ENCODE measurements at regions not wholly inside any gene's neighbourhood (a gene's known extent, or its start where the extent isn't known, plus 50 kb on each side); places are given as distances from the start of the nearest gene placed in this dataset.
"Not testable (repeated sequence)": the region's sequence is repeated elsewhere in the genome, so short reads cannot be mapped to it uniquely, and the experiment has no call there.

DNA sequence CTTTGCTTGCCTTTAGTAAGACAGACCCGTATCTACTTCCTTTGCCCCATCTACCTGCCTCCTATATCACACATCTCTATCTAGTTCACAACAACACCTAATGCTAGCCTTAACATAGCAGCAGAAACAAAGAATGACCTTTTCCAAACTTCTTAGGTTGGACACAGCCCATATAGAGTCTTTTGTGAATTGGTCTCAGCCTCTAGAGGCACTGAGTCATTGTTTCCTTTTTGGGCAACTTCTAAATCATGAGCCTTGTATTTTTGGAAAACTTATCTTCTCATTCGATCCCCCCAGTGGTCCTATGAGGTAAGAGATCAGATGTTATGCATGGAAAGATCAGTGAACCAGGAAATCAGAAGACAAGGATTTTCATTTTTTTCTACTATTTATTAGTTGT lies 679.4 kb upstream of the USP24 start:
- DNase-seq = no peak

DNA sequence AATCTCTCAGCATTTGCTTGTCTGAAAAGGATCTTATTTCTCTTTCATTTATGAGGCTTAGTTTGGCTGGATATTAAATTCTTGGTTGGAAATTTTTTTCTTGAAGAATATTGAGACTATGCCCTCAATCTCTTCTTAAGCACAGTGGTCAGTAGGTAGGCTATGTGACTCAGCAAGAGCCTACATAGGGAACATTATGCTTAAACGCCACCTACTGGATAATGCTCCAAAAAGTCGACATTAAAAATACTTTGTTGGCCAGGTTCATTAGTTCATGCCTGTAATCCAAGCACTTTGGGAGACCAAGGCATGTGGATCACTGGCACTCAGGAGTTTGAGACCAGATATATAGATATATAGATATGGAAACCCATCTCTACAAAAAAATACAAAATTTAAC lies 678.0 kb upstream of the USP24 start:
- DNase-seq = no peak

DNA sequence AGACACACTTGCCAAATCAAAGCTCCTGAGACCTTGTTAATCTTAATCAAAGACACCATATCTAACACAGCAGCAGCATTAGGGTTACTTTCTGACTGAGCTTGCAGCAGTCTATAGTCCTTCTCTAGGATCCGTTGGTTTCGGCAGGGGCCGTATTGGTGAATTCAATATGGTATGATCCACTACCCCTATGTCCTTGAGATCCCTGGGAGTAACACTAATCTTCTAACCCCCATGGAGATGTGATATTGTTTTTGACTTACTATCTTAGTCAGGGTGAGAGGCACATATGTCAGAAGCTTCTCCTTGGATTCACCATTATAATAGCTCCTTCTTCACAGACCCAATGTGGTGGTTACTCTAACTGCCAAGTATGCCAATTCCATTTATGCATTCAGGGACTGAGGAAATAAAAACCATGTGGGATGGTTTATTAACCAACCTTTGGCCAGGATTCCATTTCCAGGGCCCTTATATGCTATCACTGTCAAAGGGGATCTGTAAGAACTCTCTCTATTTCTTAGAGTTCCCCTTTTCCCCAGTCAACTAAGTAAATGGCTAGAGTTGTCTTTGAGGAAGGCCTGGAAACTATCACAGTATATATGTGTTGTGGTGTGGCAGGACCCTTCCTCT lies 673.6 kb upstream of the USP24 start:
- DNase-seq = no peak

DNA sequence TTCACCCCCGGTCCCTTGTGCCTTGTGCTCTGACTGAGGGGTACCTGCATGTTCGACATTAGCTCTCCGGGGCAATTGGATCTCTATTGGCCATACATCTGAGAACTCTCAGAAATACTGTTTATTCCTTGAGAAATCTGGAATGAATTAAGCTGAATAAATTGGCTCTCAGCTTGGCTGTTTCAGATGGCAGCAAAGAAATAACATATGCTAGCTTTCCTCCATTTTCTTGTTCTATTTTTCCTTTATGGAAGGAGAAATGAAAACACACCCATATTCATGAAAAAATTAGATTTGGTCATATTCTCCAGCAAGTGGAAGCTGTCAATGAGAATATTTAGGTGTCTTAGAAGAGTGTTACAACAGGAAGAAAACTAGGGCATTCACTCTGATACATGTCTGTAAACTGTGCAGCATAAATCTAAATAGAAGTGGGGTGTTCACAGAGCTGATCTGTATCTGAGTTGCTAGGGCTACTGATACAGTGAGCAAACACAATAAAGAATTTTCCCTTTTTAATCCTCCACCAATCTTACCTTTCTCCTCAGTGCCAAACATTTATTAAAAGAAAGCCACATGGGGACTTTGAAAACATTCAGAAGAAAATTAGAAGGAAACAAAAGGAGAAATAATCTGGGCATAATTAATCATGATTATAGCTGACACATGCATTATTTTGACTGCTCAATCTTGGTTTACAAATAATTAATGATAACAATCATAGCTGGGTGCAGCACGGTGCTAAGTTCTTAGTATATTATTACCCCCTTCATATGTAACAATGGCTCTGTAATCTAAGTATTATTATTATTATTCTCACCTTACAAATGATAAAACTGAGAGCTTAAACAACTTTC lies 671.9 kb upstream of the USP24 start:
- DNase-seq = no peak

DNA sequence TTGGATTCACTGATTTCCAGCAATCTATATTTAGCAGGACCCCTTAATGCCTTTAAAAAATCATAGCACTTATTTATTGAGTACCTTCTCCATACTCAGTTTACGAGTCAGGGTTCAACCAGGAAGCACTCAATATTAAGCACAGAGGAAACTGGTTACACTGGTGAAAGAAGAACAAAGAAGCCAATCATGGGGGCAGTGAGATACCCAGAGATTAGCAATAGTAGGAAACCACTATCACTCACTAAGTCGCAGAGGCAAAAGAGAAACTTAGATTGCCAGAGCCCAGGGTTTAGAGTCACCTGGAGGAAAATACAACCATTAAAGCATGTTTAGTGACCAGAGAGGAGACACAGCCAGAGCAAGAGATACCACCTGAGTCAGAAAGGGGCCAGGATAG lies 670.5 kb upstream of the USP24 start:
- DNase-seq = no peak

DNA sequence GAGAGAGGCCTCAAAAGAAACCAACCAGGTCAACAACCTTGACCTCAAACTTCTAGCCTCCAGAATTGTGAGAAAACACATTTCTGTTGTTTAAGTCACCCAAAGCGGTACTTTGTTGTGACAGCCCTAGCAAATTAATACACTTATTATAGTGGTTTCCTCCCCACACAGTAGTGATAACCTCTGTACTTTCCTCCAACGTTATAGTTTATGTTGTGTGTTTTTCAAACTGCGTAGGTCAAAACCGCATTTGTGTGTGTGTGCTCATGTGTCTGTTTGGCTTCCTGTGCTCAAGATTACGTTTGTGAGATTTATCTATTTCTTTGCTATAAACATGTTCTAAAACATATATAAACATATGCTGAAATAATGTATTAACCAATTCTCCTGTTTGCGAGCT lies 667.8 kb upstream of the USP24 start:
- DNase-seq = no peak

DNA sequence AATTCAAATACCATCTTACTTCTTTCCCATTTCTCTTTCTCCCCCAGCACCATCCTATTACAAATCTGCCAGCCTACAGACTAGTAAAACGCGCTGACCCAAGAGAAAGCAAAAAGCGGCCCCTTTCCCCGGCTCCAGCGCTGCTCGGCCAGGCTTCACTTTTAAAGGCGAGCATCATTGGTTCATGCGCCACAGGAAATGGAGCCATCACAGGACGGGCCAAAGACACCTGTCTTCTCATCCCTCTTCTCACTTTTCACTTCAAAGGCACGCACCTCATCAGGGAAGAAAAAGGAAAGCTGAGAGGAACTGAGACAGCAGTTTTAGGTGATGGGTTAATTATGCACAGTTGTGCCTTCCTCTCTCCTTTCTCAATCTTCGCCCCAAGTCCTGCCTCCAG lies 664.2 kb upstream of the USP24 start:
- no peak for DNase-seq

DNA sequence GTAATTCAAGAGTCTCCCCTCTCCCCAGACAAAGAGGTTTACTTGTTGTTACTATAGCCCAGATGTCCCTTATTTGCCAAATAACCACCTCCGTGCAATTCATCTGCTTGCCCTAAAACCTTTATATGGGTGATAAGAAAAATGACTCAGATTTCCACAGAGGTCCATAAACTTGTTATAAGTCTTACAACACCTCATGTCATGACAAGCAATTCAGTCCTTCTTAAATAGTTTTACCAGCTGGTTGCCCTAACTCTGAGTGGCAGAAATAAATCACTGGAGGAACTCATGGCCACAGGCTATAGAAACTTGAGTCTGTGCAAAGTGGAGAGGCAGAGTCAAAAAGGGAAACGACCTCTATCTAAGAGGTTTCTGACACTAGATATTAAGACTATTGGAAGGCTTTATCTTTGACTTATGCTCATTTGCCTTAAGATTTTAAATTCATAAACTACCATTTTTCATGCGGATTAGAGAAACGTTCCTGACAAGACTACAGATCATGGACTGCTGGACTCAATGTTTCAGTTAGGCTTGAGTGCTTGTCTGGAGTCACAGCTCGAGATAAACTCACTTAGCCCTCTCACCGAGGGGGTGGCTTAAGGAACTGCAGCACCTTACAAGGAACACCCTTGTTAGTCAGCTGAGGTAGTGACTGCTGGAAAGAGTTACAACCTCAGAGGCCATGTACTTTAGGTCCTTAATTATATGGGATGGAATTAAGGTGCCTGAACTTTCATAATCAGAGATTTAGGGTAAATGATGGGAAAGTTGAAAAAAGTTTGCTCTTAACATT lies 662.5 kb upstream of the USP24 start:
- DNase-seq = no peak

DNA sequence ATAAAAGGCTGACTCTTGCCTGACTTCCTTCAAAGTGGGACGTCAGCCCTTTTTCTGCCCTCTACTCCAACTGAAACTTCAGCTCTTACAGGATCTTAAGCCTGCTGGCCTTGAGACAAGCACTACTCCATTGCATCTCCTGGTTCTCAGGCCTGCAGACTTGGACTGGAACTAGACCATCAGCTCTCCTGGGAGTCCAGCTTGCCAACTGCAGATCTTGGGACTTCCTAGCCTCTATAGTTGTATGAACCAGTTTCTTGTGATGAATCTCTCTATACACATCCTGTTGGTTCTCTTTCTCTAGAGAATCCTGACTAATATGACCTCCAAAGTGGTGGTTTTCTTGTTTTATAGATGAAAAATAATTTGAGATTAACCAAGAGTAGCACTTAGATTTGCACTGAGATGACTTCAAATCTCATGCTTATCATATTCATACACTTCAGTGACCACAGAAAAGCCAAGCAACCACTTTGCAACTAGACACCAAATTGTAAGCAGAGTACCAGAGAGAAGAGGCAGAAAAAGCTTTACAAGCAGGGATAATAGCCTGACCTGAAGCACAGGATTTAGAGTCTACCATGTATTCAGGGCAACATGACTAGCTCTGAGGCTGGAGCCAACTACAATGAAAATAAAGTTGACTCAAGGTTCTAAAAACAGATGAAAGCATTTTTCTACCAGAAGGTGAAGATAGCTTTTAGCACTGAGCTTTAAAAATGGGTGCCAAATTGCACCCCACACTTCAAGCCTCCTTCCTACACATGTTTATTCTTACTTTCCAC lies 661.3 kb upstream of the USP24 start:
- no peak for DNase-seq

DNA sequence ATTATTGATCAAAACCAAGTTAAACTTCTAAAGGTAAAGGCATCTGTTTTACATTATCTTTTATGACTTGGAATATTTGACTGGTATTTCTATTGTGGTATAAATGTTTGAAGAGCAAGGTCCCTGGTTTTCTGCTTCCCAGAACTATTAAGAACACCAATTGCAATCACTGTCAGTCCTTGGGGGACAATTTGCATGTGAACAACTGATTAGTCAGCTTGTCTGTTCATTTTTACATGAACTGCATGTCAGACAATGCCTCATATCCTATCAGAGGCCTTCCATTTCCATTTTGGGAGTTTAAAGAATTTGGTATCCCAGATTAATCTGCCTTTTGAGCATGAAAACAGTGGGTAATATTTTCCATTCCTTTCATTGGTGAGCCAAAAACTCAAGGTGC lies 654.9 kb upstream of the USP24 start:
- no peak for DNase-seq

DNA sequence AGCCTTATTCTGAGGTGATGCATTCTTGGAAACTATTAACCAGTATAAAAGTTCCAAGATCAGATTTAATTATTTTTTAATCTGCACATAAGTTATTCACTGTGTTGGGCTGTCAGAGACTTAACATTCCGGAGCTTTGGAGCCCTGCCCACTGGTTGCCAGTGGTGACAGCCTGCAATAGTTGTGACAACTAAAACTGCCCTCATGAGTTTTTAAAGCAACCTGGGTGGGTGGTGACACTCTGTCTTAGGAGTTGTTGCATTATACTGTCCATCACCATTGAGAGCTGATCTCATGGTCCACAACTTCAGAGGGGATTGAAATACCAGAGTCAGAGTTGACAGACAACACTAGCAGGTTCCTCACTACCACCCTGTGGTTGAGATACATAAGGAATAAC lies 653.9 kb upstream of the USP24 start:
- DNase-seq = no peak

DNA sequence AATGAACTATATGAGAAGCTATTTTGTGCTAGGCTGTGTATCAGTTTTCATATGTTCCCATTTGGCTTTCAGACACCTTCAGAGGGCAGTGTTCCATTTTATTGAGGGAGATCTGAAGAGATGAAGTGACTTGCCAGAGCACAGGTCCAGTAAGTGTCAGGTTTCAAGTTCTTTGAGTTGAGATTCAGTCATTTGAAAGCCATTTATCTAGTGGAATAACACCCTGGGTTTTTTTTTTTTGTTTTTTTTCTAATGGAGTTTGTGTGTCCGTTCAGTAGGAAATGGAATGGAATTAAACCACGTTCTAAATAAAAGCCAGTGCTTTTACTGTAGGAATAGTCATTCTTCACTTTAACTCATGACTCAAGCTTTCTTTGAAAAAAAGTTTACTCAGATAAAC lies 652.9 kb upstream of the USP24 start:
- no peak for DNase-seq

DNA sequence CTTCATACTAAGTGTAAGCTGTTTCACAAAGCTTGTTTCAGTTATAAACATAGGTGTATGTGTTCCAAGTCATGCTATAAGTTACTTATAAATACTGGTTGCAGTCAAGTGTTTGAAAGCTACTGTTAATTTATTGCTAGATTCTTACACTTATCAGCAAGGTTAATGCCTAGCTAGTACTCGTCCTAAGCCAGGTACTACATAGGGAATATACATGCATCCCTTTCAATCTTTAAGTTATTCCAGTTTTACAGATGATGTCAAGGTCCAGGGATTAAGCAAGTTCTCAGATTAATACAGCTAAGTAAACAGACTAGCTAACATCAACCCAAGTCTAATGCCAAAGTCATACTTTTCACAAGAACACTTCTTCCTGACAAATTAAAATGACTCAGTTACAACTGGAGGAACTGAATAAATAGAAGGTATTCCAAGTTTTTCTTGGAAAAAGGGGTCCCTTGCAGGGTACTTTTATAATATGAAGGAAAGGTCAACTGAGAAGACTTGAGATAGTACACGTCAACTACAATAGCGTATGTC lies 652.2 kb upstream of the USP24 start:
- DNase-seq = no peak

DNA sequence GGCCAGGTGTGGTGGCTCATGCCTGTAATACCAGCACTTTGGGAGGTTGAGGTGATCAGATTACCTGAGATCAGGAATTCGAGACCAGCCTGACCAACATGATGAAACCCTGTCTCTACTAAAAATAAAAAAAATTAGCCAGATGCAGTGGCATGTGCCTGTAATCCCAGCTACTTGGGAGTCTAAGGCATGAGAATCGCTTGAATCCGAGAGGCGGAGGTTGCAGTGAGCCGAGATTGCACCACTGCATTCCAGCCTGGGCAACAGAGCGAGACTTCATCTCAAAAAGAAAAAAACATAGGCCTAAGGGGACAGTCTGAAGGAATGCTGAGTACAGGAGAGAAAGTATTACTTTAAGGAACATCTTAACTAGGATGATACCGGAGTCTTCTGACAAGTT lies 650.6 kb upstream of the USP24 start:
- DNase-seq = not testable (repeated sequence)

DNA sequence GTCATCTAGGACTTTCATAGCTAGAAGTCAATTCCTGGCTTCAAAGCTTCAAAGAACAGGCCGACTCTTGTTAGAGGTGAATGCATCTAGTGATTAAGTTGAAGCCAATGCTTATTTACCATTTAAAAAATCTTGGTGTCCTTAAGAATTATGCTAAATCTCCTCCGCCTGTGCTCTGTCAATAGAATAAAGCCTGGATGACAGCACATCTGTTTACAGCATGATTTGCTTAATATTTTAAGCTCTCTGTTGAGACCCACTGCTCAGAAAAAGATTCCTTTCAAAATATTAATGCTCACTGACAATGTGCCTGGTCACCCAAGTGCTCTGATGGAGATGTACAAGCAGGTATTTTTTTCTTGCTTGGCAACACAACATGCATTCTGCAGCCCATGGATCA lies 649.1 kb upstream of the USP24 start:
- no peak for DNase-seq

DNA sequence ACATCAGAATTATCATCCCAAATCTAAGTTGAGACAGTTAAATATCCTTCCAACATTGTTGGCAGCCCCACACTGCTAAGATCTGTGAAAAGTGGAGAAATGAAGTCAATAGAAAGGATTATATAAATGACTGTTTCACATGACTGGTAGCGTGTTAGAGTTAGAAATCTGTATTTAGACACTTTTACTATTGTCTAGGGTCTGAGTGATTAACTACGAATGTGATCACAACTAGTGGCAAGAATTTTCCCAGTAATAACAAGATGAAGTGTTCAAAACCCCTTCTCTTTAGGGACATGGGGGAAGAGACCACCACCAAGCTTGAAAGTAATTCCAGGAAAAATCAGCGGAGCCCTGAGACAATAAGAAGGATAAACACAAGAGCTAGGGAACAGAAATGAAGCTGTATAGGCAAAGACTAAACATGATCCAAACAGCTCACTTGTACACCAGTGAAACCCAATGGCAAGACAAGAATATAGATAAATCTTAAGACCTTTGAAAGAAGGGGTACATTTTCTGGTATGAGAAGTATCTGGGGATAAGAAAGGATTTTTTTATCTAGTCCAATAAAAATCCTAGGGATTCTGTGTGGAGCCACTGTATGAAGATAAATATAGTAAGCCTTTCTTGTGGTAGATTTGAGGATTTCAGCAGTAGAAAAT lies 646.6 kb upstream of the USP24 start:
- no peak for DNase-seq

DNA sequence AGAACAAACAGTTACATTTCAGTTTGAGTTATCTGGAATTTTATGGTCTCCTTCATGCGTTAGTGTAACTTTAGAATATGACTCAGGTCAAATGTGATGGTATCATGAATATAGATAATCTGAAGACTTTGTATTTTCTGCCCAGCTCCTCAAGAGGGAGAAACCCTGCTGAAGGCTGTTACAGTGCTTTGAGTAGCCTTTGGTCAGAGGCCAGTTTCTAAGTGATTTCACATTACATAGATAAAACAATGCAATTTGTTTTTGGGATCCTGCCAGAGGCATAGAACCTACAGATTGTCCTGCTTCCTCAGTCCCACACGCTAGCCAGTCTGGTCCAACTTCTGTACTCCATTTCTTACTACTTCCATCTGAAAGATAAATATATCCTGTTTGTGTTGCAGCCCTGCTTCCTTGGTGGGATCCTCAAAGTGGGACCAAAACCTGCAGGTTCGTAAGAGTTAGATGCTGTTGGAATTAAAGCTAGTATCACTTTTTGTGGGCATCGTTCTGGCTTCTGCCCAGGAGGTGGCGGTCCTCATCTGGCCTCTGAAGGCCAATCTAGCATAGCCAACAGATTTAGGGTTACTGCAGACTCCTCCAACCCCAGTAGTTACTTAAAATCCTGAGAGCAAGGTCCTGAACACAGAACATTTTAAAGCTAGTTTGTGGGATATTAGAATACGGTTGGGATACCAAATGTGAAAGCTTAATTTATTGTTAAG lies 645.8 kb upstream of the USP24 start:
- no peak for DNase-seq

DNA sequence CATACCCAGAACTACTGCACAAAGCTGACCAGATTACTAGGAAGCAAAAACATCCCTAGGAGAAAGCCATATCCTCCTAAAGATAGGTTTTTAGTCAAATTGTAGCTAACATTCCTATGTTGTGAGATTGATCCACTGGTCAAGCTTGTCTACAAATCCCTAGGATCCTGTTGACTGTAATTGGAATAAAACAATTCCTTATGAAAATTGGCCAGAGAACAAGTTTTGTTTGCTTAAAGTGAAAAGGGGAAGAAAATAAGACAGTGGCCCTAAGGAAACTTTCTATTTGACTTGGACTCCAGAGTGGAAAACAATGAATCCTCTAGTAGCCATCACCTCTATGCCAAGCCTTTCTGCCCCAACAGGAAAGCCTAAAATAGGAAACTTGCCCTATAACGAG lies 645.2 kb upstream of the USP24 start:
- DNase-seq = no peak

DNA sequence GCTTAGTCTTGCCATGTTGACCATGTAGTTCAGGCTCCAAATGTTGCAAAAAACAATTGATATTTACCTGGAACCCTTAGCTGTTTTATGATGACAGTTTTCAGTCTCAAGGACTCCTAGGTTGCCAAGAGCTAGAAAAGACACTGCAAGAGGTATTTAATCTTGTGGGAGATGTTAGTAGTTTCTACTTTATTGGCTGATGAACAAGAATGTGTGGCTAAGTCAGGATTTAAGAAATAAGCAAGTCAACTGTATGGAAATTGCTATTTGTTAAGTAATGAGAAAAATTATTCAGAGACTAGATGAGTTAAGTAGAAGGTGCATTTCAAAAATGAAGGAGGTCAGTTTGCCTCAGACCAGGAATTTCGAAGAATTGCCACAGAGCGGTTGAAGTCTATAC lies 639.7 kb upstream of the USP24 start:
- no peak for DNase-seq

DNA sequence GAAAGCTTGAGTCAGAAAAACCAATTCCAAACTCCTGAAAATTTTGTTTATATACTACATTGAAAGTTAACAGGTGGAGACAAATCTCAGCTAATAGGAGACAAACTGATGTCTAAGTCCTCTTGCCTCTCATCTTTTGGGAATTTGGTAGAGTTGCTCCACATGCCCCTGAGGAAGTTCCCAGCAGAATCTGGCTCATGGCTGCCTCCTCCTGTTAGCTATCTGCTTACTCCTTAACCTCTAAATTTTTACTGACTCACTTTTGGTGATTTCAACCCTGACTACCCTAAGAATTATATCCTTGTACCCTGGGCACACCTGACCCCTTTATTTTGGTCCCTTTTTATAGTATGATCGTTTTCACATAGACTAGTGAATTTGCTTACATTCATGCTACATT lies 633.7 kb upstream of the USP24 start:
- no peak for DNase-seq

DNA sequence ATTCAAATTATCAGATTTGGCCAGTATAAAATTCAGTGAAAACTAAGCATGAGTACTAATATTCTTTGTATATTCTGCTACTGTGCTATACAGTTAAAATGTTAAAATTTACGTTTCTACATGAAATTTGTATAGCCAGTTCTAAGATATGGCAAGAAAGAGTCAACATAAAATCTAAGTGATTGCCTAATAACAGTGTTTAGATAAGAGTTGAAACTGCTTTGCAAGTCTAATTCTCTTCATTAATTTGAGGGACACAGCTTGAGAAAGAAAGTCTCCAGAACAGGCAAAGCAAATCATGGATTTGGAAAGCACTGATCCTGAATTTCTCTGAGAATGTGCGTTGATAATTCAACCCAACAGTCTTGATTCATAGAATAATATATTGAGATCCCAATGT lies 630.9 kb upstream of the USP24 start:
- DNase-seq = no peak

DNA sequence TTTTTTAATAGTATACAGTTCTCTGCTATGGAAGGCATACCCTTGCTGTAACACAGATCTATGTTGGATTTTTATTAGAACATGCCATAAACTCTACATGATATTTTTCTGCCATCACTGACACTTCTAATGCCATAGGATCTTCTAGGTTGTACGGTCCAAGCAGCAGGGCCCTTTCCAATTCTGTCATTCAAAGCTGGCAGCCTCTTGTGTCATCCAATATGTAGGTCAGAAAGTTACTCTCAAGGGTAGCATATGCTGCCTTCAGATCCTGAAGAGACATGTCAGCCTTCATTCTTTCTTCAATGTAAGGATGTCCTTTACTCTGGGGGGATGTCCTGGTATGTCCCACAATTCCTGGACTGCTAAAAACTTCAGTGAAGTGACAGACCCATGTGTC lies 629.2 kb upstream of the USP24 start:
- no peak for DNase-seq
